HepG2 (cell line): ENCODE measurements at regions not wholly inside any gene's neighbourhood (a gene's known extent, or its start where the extent isn't known, plus 50 kb on each side); places are given as distances from the start of the nearest gene placed in this dataset.

Experiments used
- ATAC-seq: fragments of 200-7000 bp; cut with Tn5 transposase; 3 replicates; pipeline ENCODE4 v1.9.1; 2020; ENCODE audit warnings: mild to moderate bottlenecking, moderate library complexity
- BruUV-seq: library from RNA; stranded (reverse); fragments of 400-500 nt; replicated peaks from 2 replicates; lab custom pipeline; 2021; lab: Mats Ljungman, UMichigan
- CTCF ChIA-PET: fragments of 300-600 bp; formaldehyde crosslinking; extraction: SDS; loops from one replicate; lab custom pipeline; 2021; ENCODE audit warnings: low total read pairs, inconsistent platforms, low intra/inter-chr PET ratio; lab: Yijun Ruan, JAX
- POLR2A ChIA-PET: fragments of 350-600 bp; sonication (Branson Sonifier 250); formaldehyde crosslinking; loops from one replicate; lab custom pipeline; 2020; ENCODE audit warnings: antibody characterized with exemption, inconsistent platforms; lab: Yijun Ruan, JAX
- DNase-seq: peaks from one replicate; pipeline ENCODE4 v3.0.0-alpha.2; 2015; ENCODE audit warnings: low spot score
- FAIRE-seq: peaks from 3 replicates; lab custom pipeline; 2011; peaks lifted over from hg19 to GRCh38; lab: Jason Lieb, UNC
- H2AFZ ChIP-seq: one replicate; pipeline ENCODE4 v1.6.1; 2011; ENCODE audit warnings: low read length, inconsistent platforms
- H3K27ac ChIP-seq: fragments of 300-600 bp; 3 replicates; pipeline ENCODE4 v1.8.0; 2011; ENCODE audit warnings: mixed run types, mild to moderate bottlenecking, mixed read lengths, low read length, inconsistent platforms; ENCODE audit not compliant: insufficient read depth; ENCODE audit errors: extremely low read length
- H3K27me3 ChIP-seq, 2 experiments: fragments of 200-600 bp in 1 of 2; 2 replicates in 1 of 2; 3 replicates in 1 of 2; pipeline versions ENCODE4 v1.6.0 to v1.8.0; 2011; ENCODE audit warnings: low read length in 2 of 2, mild to moderate bottlenecking in 2 of 2, moderate library complexity in 2 of 2, inconsistent platforms in 1 of 2; ENCODE audit not compliant: insufficient read depth in 2 of 2, control insufficient read depth in 1 of 2
- H3K36me3 ChIP-seq, 2 experiments: fragments of 200-600 bp in 1 of 2; replicated peaks in 1 of 2; 2 replicates in 1 of 2; 3 replicates in 1 of 2; pipeline versions ENCODE4 v1.5.1 to v1.8.0; 2011; ENCODE audit warnings: low read length in 2 of 2, inconsistent platforms in 1 of 2; ENCODE audit not compliant: insufficient read depth in 2 of 2, control insufficient read depth in 1 of 2
- H3K4me1 ChIP-seq: 2 replicates; pipeline ENCODE4 v1.5.1; 2012; ENCODE audit warnings: low read length, inconsistent platforms; ENCODE audit not compliant: insufficient read depth
- H3K4me2 ChIP-seq: 2 replicates; pipeline ENCODE4 v1.6.0; 2011; ENCODE audit warnings: low read depth, low read length, inconsistent platforms
- H3K4me3 ChIP-seq, 3 experiments: fragments of 200-600 bp in 1 of 3; sonication (generic), shearing (Covaris generic) in 1 of 3; replicated peaks in 1 of 3; 2 replicates each; pipeline ENCODE4 v1.5.1; 2011 to 2016; ENCODE audit warnings: low read length in 3 of 3, inconsistent platforms in 2 of 3, low read depth in 2 of 3, mild to moderate bottlenecking in 2 of 3, control low read depth in 1 of 3, mixed read lengths in 1 of 3; ENCODE audit not compliant: insufficient read depth in 1 of 3
- H3K79me2 ChIP-seq: one replicate; pipeline ENCODE4 v1.6.1; 2011; ENCODE audit warnings: low read length, inconsistent platforms; ENCODE audit not compliant: insufficient read depth
- H3K9ac ChIP-seq: 2 replicates; pipeline ENCODE4 v1.6.0; 2011; ENCODE audit warnings: mild to moderate bottlenecking, low read depth, low read length, inconsistent platforms; ENCODE audit not compliant: insufficient read depth
- H3K9me3 ChIP-seq: 2 replicates; pipeline ENCODE4 v1.5.1; 2012; ENCODE audit warnings: mild to moderate bottlenecking, low read length
- H4K20me1 ChIP-seq: 2 replicates; pipeline ENCODE4 v1.6.0; 2011; ENCODE audit warnings: inconsistent platforms, mild to moderate bottlenecking, low read length, moderate library complexity; ENCODE audit not compliant: insufficient read depth
- CHCHD3 ChIP-seq: sonication (generic); formaldehyde crosslinking; IDR thresholded peaks from 2 replicates; pipeline ENCODE4 v1.8.0; 2022; ENCODE audit warnings: mild to moderate bottlenecking, missing genetic modification reagents, moderate library complexity
- ELF1 ChIP-seq: sonication (generic); formaldehyde crosslinking; IDR thresholded peaks from 2 replicates; pipeline ENCODE4 v1.4.0; 2020; ENCODE audit warnings: missing genetic modification reagents
- FLYWCH1 ChIP-seq: sonication (generic); formaldehyde crosslinking; IDR thresholded peaks from 2 replicates; pipeline ENCODE4 v1.8.1; 2023; ENCODE audit warnings: mild to moderate bottlenecking, missing genetic modification reagents
- HNF1A ChIP-seq, 2 experiments: sonication (generic) in 1 of 2; formaldehyde crosslinking in 1 of 2; IDR thresholded peaks; 2 replicates each; pipeline versions ENCODE4 v1.4.0 to v1.6.1; 2016 to 2020; ENCODE audit warnings: borderline replicate concordance in 1 of 2, low read depth in 1 of 2, mild to moderate bottlenecking in 1 of 2, missing genetic modification reagents in 1 of 2
- LRRFIP1 ChIP-seq: sonication (generic); formaldehyde crosslinking; conservative IDR thresholded peaks from 2 replicates; pipeline ENCODE4 v1.4.0; 2020; ENCODE audit warnings: missing genetic modification reagents
- PLSCR1 ChIP-seq: sonication (generic); formaldehyde crosslinking; IDR thresholded peaks from 2 replicates; pipeline ENCODE4 v1.5.0; 2020; ENCODE audit warnings: missing genetic modification reagents, mild to moderate bottlenecking, borderline replicate concordance
- TRAFD1 ChIP-seq: sonication (generic); formaldehyde crosslinking; IDR thresholded peaks from 2 replicates; pipeline ENCODE4 v1.5.1; 2020; ENCODE audit warnings: missing genetic modification reagents, mild to moderate bottlenecking, borderline replicate concordance
- ZNF12 ChIP-seq: sonication (generic); formaldehyde crosslinking; IDR thresholded peaks from 2 replicates; pipeline ENCODE4 v1.5.0; 2020; ENCODE audit warnings: missing genetic modification reagents
- ZNF414 ChIP-seq: sonication (generic); formaldehyde crosslinking; IDR thresholded peaks from 2 replicates; pipeline ENCODE4 v1.5.0; 2020; ENCODE audit warnings: missing genetic modification reagents
- ZNF451 ChIP-seq: sonication (generic); formaldehyde crosslinking; IDR thresholded peaks from 2 replicates; pipeline ENCODE4 v1.5.0; 2020; ENCODE audit warnings: mild to moderate bottlenecking, missing genetic modification reagents
- WGBS: methylation state at CpG from one replicate; pipeline ENCODE4 v1.1.6; 2017; ENCODE audit warnings: low lambda C conversion rate; 5-methylcytosine and 5-hydroxymethylcytosine counted together
- in situ Hi-C: cut with HindIII; loops from 2 replicates; pipeline ENCODE4 v1.10.0; 2017; ENCODE audit warnings: low pct_unique_long_range_greater_than_20kb; ENCODE audit not compliant: extremely low pct_ligation_motif_present
- intact Hi-C: fragments of 100-400 bp; cut with micrococcal nuclease; formaldehyde crosslinking; loops from one replicate; pipeline ENCODE4 v1.10.0; 2022; ENCODE audit not compliant: unreplicated experiment

GRCh38 chr7:41039981-41040380, 662.9 kb downstream of the INHBA start:
- POLR2A ChIA-PET: no interaction called here
- H3K79me2 ChIP-seq: no peaks in the 10 kb centered on the region
- H3K27me3 ChIP-seq: no peaks in the 10 kb centered on the region
- H3K36me3 ChIP-seq: no peaks in the 10 kb centered on the region
- ATAC-seq: no peak
- no TSS peak for BruUV-seq
- TF ChIP-seq HNF1A (IDR thresholded peaks at IDR 0.05; ENCODE audit: low read depth): no peak
- TF ChIP-seq HNF1A (CRISPR knock-in tag; IDR thresholded peaks at IDR 0.05; ENCODE audit: borderline replicate concordance): no peak
- no peak for TF ChIP-seq TRAFD1
- no peak for TF ChIP-seq FLYWCH1 (CRISPR knock-in tag)
- TF ChIP-seq ZNF451 (CRISPR knock-in tag): no peak
- TF ChIP-seq ZNF12 (CRISPR knock-in tag): no peak
- TF ChIP-seq ELF1: no peak
- no peak for TF ChIP-seq LRRFIP1 (CRISPR knock-in tag)
- no peak for TF ChIP-seq CHCHD3 (CRISPR knock-in tag)
- no peak for TF ChIP-seq PLSCR1 (CRISPR knock-in tag)
- TF ChIP-seq ZNF414 (CRISPR knock-in tag): no peak
- TF ChIP-seq, all 625 proteins: peak for 0
- Histone ChIP-seq H3K4me2 (no peak overlapping the region), H3K9me3 (no peaks in the 10 kb centered on the region), H3K4me3 (no peak overlapping the region), H3K4me1 (no peaks in the 10 kb centered on the region), H3K27ac (no peak overlapping the region), H4K20me1 (no peaks in the 10 kb centered on the region), H3K9ac (no peak overlapping the region), H2AFZ (no peak overlapping the region)
- FAIRE-seq: no peak
- intact Hi-C loops (no loop called here), in situ Hi-C loops (no loop called here)
- 0% methylated on average over 3 of the region's 3 CpGs for WGBS
- CTCF ChIA-PET: no interaction called here
- no peak for DNase-seq
